Right atrium auricular region (tissue), 2 donors: ENCODE measurements at regions not wholly inside any gene's neighbourhood (a gene's known extent, or its start where the extent isn't known, plus 50 kb on each side); places are given as distances from the start of the nearest gene placed in this dataset.

Experiments
- DNase-seq: peaks from one replicate; pipeline ENCODE4 v3.0.0-alpha.2; 2019; ENCODE audit warnings: low spot score
- H3K27ac ChIP-seq, 2 donors: fragments of 200-600 bp; sonication (generic); 1 replicate in 1 of 2; 2 replicates in 1 of 2; pipeline ENCODE4 v1.5.1; 2016 to 2019
- H3K27me3 ChIP-seq, 2 donors: fragments of 200-600 bp; sonication (generic); one replicate each; pipeline versions ENCODE4 v1.5.1 to v1.6.0; 2017 to 2019
- H3K36me3 ChIP-seq: fragments of 200-600 bp; sonication (generic); one replicate; pipeline ENCODE4 v1.5.1; 2016
- H3K4me1 ChIP-seq, 2 donors: fragments of 200-600 bp; sonication (generic); one replicate each; pipeline versions ENCODE4 v1.5.1 to v1.6.0; 2017 to 2019
- H3K4me3 ChIP-seq, 2 donors: fragments of 200-600 bp; sonication (generic); 1 replicate in 1 of 2; 2 replicates in 1 of 2; pipeline ENCODE4 v1.5.1; 2017 to 2019; ENCODE audit warnings: mild to moderate bottlenecking in 1 of 2, moderate library complexity in 1 of 2
- H3K9me3 ChIP-seq, 2 donors: fragments of 200-600 bp; sonication (generic); one replicate each; pipeline ENCODE4 v1.5.1; 2019
- TF ChIP-seq, protein P1 (sequence below), 2 donors: fragments of 200-600 bp; sonication (generic); IDR thresholded peaks; one replicate each; pipeline ENCODE4 v1.5.1; 2019; ENCODE audit warnings: antibody characterized with exemption in 2 of 2

DNA sequence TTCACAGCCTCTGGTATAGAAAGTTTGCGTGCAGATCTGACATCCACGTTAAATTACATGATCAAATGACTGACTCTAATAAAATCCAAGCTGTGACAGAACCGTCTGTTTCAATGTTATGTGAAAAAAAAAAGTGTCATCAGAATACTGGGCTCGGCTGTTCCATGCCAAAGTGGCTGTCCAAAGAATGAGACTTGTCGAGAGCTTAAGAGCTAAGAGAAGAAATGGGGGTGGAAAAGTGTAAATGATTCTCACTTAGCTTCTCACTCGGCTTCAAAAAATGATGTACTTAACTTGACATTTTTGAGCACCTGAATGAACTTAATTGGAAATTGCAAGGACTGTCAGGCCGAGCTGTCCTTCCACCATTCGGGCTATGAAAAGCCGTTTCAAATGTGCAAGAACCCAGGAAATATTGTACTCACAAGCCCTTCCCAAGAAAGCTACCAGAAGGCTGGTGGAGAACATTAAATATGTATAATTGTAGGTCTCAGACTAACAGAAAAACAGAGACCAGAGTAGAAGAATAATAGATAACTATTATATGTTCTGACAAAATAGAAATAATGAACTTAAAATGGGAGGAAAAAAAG lies 78.0 kb downstream of the DIO3 start:
- no peak for DNase-seq
- Histone ChIP-seq H3K4me1 (no peaks in the 10 kb centered on the region), H3K9me3 (peaks cover 0 to 5% of the 10 kb centered on the region in 2 donors), H3K4me3 (no peak overlapping the region), H3K36me3 (no peaks in the 10 kb centered on the region), H3K27ac (no peak overlapping the region), H3K27me3 (no peaks in the 10 kb centered on the region)
- TF ChIP-seq, protein P1, sequence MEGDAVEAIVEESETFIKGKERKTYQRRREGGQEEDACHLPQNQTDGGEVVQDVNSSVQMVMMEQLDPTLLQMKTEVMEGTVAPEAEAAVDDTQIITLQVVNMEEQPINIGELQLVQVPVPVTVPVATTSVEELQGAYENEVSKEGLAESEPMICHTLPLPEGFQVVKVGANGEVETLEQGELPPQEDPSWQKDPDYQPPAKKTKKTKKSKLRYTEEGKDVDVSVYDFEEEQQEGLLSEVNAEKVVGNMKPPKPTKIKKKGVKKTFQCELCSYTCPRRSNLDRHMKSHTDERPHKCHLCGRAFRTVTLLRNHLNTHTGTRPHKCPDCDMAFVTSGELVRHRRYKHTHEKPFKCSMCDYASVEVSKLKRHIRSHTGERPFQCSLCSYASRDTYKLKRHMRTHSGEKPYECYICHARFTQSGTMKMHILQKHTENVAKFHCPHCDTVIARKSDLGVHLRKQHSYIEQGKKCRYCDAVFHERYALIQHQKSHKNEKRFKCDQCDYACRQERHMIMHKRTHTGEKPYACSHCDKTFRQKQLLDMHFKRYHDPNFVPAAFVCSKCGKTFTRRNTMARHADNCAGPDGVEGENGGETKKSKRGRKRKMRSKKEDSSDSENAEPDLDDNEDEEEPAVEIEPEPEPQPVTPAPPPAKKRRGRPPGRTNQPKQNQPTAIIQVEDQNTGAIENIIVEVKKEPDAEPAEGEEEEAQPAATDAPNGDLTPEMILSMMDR (IDR thresholded peaks at IDR 0.05): no peak

DNA sequence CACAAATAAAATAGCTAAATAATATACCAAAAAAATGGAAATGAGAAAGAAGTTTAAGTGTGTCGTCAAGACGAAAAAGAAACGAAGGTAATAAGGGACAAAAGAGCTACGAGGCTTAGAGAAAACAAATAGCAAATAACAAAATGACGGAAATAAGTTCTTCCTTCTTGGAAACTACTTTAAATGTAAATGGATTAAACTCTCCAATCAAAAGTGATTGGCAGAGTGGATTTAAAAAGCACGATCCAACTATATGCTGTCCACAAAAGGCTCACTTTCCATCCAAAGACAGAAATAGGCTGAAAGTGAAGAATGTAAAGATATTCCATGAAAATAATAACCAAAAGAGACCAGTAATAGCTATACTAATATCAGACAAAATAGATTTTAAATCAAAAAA lies 82.4 kb downstream of the DIO3 start:
- TF ChIP-seq, protein P1 (IDR thresholded peaks at IDR 0.05): no peak
- Histone ChIP-seq H3K4me1 (no peaks in the 10 kb centered on the region), H3K9me3 (peaks cover 0 to 5% of the 10 kb centered on the region in 2 donors), H3K27me3 (no peaks in the 10 kb centered on the region), H3K36me3 (no peaks in the 10 kb centered on the region), H3K4me3 (no peak overlapping the region), H3K27ac (no peak overlapping the region)
- DNase-seq: no peak

DNA sequence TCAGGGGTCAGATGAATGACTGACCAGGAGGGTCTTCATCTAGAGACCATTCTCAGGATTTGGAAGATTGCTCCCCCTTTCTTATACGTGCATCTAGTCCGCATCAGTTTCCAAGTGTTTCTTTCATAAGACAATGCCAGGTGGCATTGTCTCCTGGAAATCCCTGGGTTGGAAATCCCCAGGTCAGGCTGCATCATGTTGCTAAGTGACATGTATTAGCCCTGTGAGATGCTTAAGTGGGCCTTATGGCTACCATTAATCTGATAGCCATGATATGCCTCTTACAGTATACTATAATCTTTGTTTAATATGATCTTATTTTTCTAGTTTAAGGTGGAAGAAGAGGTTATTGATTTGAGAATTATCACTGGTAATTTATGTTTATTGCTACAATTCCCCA lies 92.8 kb downstream of the DIO3 start:
- no peaks in the 10 kb centered on the region for H3K27me3 ChIP-seq
- TF ChIP-seq, protein P1 (IDR thresholded peaks at IDR 0.05): no peak

DNA sequence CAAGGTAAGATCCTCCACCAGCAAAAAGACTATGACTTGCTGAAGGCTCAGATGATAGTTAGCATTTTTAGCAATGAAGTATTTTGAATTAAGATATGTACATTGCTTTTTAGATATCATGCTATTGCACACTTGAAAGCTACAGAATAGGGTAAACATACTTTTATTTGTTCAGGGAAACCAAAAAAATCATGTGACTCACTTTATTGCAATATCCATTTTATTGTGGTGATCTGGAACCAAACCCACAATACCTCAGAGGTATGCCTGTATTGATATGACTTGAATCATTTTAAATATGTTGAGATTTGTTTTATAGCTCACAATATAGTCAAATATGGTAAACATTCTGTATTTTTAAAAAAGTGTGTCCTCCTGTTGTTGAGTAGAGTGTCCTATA lies 96.1 kb downstream of the DIO3 start:
- Histone ChIP-seq H3K4me1 (no peaks in the 10 kb centered on the region), H3K4me3 (no peak overlapping the region), H3K27me3 (no peaks in the 10 kb centered on the region), H3K9me3 (no peaks in the 10 kb centered on the region), H3K27ac (no peak overlapping the region), H3K36me3 (no peaks in the 10 kb centered on the region)
- DNase-seq: no peak
- TF ChIP-seq, protein P1 (IDR thresholded peaks at IDR 0.05): no peak

More for the DNA sequence above, 92.8 kb downstream of the DIO3 start:
- Histone ChIP-seq H3K27ac (no peak overlapping the region), H3K9me3 (no peaks in the 10 kb centered on the region), H3K36me3 (no peaks in the 10 kb centered on the region), H3K4me1 (no peaks in the 10 kb centered on the region), H3K4me3 (no peak overlapping the region)
- DNase-seq: no peak

DNA sequence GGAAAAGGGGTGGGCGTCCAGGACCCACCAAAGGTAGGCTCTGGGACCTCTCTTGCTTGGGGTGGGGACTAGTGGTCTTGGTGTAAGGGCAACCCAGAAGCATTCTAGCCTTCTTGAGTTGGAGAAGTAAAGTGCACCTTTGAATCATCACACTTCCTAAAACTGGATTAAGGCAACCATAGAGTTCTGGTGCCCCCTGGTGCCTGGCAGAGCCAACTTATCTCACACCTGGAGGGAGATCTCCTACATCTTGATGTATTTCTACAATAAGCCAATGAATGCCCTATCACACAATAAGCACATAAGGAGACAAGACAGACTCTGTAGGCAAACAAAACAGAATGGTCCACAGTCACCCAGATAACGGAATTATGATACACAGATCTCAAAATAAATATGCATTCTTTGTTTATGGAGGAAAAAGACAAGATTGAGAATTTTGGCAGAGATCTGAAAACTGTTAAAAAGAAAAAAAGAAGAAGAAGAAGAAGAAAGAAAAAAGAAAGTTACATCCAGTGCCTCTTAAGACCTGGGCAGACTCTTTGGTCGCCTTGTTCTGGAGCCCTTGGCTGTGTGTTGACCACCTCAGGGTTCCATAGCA lies 95.9 kb upstream of the PPP2R5C start:
- H3K36me3 ChIP-seq: no peaks in the 10 kb centered on the region
- TF ChIP-seq, protein P1 (IDR thresholded peaks at IDR 0.05): no peak
- H3K4me3 ChIP-seq: no peak overlapping the region
- H3K4me1 ChIP-seq: no peaks in the 10 kb centered on the region
- H3K27ac ChIP-seq: no peak overlapping the region
- DNase-seq: no peak
- no peaks in the 10 kb centered on the region for H3K27me3 ChIP-seq
- peaks cover 0 to 13% of the 10 kb centered on the region in 2 donors for H3K9me3 ChIP-seq

DNA sequence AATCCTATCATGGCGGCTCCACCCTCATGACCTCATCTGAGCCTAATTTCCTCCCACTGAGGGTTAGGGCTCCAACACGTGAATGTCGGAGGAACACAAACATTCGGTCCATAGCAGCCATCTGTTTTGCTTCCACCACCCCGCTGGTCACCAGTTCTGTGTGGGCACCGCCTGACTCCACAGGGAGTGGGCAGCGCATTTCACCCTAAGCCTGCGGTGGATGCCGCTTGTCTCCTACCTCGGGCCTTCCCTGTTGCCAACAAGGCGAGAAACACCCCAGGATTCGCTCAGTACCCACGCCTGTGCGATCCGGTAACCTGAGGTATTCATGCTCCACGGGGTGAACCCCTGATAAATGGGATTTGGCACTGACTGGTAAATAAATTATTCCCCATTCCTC lies 95.2 kb upstream of the PPP2R5C start:
- Histone ChIP-seq H3K9me3 (peaks cover 0 to 18% of the 10 kb centered on the region in 2 donors), H3K36me3 (no peaks in the 10 kb centered on the region), H3K4me1 (no peaks in the 10 kb centered on the region), H3K27me3 (no peaks in the 10 kb centered on the region), H3K27ac (no peak overlapping the region), H3K4me3 (no peak overlapping the region)
- no peak for DNase-seq
- TF ChIP-seq, protein P1 (IDR thresholded peaks at IDR 0.05): no peak
